AG04449 (cell line): ENCODE measurements at regions not wholly inside any gene's neighbourhood (a gene's known extent, or its start where the extent isn't known, plus 50 kb on each side); places are given as distances from the start of the nearest gene placed in this dataset.

Experiments used
- CTCF ChIA-PET: fragments of 350-600 bp; formaldehyde crosslinking; extraction: SDS; loops from one replicate; lab custom pipeline; 2021; ENCODE audit warnings: antibody characterized with exemption; lab: Yijun Ruan, JAX
- POLR2A ChIA-PET: fragments of 400-600, 350-600 bp; formaldehyde crosslinking; extraction: SDS; loops from one replicate; lab custom pipeline; 2020; ENCODE audit warnings: antibody characterized with exemption, inconsistent platforms; lab: Yijun Ruan, JAX
- DNase-seq: peaks from one replicate; pipeline ENCODE4 v3.0.0-alpha.2; 2010; ENCODE audit warnings: low read depth, low spot score
- H3K4me3 ChIP-seq: 2 replicates; pipeline ENCODE4 v1.5.1; 2011; ENCODE audit warnings: low read depth, mild to moderate bottlenecking, control low read depth, low read length
- CTCF ChIP-seq: IDR thresholded peaks from one replicate; pipeline ENCODE4 v1.5.1; 2011; ENCODE audit warnings: mild to moderate bottlenecking, moderate library complexity, low read length, control low read depth, inconsistent platforms; ENCODE audit not compliant: insufficient read depth; ENCODE audit errors: missing control alignments

- ChIA-PET CTCF (no interaction called here), POLR2A (no interaction called here)
These were observed 71.7 kb upstream of the ZBTB18 start for GRCh38 chr1:243979396-243979795.

GRCh38 chr1:243977094-243977493 lies 74.0 kb upstream of the ZBTB18 start:
- ChIA-PET POLR2A (no interaction called here), CTCF (no interaction called here)

More at GRCh38 chr1:243979396-243979795, 71.7 kb upstream of the ZBTB18 start:
- TF ChIP-seq CTCF, result no peak
- no peak for DNase-seq
- no peak overlapping the region for H3K4me3 ChIP-seq

GRCh38 chr1:243974451-243975292 lies 76.4 kb upstream of the ZBTB18 start:
- no peak for DNase-seq
- H3K4me3 ChIP-seq, result no peak overlapping the region
- TF ChIP-seq CTCF, result no peak
- POLR2A ChIA-PET, result no interaction called here
- CTCF ChIA-PET, result interaction anchor here (1.1 kb wide), 1 partner anchor 298 kb away, joined by 3 read pairs; no protein-coding TSS in a partner anchor

More at GRCh38 chr1:243977094-243977493, 74.0 kb upstream of the ZBTB18 start:
- no peak for TF ChIP-seq CTCF
- DNase-seq, result peak; percentile 23
- H3K4me3 ChIP-seq, result no peak overlapping the region

- CTCF ChIA-PET, result no interaction called here
- no peak overlapping the region for H3K4me3 ChIP-seq
- POLR2A ChIA-PET, result no interaction called here
- no peak for DNase-seq
- no peak for TF ChIP-seq CTCF
These were observed 77.9 kb upstream of the ZBTB18 start for GRCh38 chr1:243973169-243973568.

- no peak for DNase-seq
- POLR2A ChIA-PET, result no interaction called here
- TF ChIP-seq CTCF, result no peak
- H3K4me3 ChIP-seq, result no peak overlapping the region
- CTCF ChIA-PET, result no interaction called here
These were observed 81.0 kb upstream of the ZBTB18 start for GRCh38 chr1:243970077-243970476.

GRCh38 chr1:243968413-243968812 lies 82.7 kb upstream of the ZBTB18 start:
- DNase-seq, result no peak
- no peak overlapping the region for H3K4me3 ChIP-seq
- no peak for TF ChIP-seq CTCF
- ChIA-PET CTCF (no interaction called here), POLR2A (no interaction called here)
